HG02938 (cell line): ENCODE measurements at regions not wholly inside any gene's neighbourhood (a gene's known extent, or its start where the extent isn't known, plus 50 kb on each side); places are given as distances from the start of the nearest gene placed in this dataset.
"Not testable (repeated sequence)": the region's sequence is repeated elsewhere in the genome, so short reads cannot be mapped to it uniquely, and the experiment has no call there.

Experiments used
- ATAC-seq: cut with Tn5 transposase; IDR thresholded peaks from one replicate; pipeline ENCODE4 v1.9.1; 2021; ENCODE audit warnings: mild to moderate bottlenecking, moderate library complexity; ENCODE audit not compliant: unreplicated experiment

GRCh38 chr11:96588793-96589192 lies 199.0 kb downstream of the JRKL start:
- not testable (repeated sequence) for ATAC-seq

- no peak for ATAC-seq
These were observed 205.2 kb downstream of the JRKL start for GRCh38 chr11:96595011-96595410.

- ATAC-seq, result no peak
These were observed 218.2 kb downstream of the JRKL start for GRCh38 chr11:96607864-96608558.

DNA sequence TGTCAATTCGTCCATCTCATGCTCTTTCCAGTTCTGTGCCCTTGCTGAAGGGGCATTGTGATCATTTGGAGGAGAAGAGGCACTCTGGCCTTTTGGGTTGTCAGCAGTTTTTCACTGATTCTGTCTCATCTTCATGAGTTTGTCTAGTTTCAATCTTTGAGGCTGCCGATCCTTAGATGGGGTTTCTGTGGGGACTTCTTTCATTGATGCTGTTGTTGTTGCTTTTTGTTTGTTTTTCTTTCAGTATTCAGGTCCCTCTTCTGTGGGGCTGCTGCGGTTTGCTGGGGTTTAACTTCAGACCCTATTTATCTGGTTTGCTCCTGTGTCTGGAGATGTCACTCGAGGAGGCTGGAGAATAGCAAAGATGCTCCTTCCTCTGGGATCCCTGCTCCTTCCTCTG lies 224.3 kb downstream of the JRKL start:
- no peak for ATAC-seq

DNA sequence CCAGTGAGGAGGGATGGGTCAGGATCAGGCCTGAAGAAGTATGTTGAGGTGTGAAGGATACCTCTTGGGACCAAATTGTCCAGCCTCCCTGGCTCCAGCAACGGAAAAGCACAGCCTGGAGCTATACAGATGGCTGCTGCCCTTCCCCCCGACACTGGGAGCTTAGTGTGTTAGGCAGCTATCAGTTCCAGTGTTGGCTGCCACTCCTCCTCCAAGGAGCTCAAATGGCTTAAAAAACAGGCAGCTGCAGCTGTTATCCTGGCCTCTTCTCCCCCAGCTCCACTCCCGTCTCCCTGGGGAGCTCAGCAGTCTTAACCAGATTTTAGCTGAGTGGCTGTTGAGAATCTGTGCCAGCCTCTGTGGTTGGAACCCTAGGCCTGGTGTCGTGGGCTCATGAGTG lies 225.0 kb downstream of the JRKL start:
- no peak for ATAC-seq

- no peak for ATAC-seq
These were observed 230.7 kb downstream of the JRKL start for GRCh38 chr11:96620464-96621044.

- no peak for ATAC-seq
These were observed 231.3 kb downstream of the JRKL start for GRCh38 chr11:96621161-96621560.

DNA sequence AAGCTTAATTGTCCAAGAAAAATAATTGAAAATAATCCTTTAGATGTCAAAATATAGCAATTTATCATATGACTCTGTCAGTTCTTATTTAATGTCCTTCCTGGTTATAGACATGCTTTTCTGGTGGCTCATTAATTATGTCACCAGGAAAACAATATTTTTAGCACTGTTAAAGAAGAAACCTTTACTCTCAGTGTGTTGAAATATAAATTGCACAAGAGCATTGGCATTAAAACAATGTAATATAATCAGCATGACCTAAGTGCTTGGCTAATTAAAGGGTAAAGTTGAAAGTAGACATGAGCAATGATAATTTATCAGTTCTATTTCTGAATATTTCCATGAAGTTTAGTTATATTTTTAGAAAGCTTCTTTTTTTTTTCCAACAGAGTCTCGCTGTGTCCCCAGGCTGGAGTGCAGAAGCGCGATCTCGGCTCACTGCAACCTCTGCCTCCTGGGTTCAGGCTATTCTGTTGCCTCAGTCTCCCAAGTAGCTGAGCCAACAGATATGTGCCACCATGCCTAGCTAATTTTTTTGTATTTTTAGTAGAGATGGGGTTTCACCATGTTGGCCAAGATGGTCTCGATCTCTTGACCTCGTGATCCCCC lies 232.3 kb downstream of the JRKL start:
- no peak for ATAC-seq

DNA sequence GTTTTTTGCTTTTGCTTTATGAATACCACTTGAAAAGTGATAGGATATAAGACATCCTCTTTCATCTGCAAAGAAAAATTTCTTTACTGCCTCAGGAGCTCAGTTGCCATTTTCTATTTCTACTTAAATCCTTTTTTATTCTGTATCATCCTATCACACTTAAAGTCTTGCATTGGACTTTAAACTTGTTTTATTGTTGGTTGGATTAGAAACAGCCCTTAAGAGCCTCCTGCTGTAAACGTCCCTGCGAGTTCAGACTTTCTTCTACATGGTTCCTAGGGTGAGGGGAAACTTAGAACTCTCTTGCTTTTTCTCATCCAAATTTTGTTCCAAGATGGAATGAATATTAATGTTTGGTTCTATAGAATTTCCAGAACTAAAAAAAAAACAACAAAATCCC lies 234.3 kb downstream of the JRKL start:
- ATAC-seq, result no peak

GRCh38 chr11:96627376-96627775 lies 237.6 kb downstream of the JRKL start:
- ATAC-seq, result no peak

DNA sequence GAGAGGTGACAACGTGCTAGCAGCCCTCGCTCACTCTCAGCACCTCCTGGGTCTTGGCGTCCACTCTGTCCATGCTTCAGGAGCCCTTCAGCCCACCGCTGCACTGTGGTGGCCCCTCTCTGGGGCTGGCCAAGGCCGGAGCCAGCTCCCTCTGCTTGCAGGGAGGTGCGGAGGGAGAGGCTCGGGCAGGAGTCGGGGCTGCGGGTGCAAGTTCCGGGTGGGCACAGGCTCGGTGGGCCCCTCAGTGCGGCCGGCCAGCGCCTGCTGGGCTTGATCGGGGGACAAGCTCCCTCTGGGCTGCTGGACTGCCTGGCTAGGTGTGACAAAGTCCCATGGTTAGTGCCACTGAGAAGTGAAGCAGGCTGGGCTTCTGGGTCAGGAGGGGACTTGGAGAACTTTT lies 245.8 kb downstream of the JRKL start:
- no peak for ATAC-seq

- no peak for ATAC-seq
These were observed 251.4 kb downstream of the JRKL start for GRCh38 chr11:96641261-96641660.

DNA sequence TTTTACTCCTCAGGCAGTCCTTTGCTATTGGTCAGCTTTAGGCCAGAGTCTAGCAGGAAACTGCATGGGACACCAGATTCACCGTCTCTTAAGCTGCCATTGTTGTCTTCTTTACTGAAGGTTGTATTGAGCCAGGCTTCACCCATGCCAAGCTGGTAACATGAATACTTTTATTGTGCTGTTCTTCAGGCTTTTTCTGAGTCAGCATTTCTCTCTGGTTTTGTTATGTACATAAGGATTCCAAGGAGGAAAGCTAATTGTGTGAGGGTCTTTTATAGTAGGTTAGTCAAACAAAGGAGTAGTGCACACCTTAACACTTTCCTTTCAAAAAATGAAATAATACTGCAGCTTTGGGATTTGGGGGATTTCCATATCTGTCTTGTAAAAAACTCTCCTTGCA lies 252.8 kb downstream of the JRKL start:
- no peak for ATAC-seq

- no peak for ATAC-seq
These were observed 253.4 kb downstream of the JRKL start for GRCh38 chr11:96643173-96643572.

GRCh38 chr11:96647621-96648020 lies 257.8 kb downstream of the JRKL start:
- ATAC-seq, result no peak

DNA sequence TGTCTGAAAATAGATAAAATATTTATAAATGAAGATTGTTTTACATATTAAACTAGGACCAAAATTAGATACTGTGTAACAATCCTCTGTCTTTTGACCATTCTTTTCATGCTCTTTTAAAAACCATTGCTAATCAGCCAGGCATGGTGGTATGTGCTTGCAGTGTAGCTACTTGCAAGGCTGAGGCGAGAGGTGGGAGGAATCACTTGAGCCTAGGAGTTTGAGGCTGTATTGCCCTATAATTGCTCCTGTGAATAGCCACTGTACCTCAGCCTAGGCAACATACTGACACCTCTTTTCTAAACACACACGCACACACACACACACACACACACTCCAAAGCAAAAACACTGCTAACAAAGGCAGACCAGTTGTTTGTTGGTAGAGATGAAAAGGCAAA lies 259.2 kb downstream of the JRKL start:
- ATAC-seq, result no peak

DNA sequence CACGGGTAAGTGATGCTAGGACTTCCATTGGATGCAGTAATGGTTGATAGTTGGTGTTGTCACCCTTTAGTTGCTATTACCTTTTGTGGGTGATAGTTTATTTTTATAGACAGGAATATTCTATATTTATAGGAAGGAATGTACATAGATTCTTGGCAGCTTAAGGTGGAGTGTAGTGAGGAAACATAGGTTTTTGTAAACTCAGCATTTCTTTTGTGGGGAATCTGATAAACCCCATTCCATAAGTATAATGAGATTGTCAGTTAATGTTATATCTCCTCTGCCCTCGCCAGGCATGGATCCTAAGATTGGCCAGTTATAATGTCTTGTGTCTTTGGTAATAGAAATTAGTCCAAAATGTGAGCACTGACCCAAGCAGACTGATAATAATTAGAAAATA lies 262.7 kb downstream of the JRKL start:
- ATAC-seq, result no peak

- no peak for ATAC-seq
These were observed 265.7 kb downstream of the JRKL start for GRCh38 chr11:96655474-96655873.

DNA sequence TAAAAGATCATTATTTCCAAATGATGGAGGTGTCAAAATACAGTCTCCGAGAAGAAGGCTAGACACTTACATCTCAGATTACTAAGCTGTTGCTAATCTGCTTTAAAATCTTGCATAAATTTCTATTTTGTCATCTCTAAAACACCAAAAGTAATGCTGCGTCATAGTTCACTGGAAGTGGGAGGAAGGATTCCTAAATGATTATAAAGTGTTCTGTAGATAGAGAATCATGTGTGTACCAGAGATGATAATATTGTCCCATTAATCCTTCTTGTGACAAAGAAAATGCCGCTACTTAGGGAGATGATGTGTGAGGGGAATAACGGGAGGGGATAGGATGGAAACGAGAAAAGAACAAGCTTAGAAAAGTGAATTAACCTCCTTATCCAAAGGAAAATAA lies 268.6 kb downstream of the JRKL start:
- ATAC-seq, result no peak

DNA sequence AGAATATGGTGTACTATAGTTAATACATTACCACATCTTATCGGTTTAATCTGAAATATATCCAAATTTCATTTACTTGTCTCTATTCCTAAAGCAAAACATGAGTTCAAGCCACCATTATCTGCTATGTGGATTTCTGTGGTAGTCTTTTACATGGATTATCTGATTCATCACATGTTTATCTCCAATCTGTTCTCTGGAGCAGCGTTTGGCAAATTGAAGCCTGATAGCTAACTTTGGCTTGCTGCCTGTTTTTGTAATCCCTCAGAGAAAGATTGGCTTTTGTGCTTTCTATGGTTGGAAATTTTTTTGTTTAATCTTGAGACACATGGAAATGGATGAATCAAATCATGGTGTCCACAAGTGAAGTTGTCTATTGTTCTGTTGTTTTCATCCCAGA lies 274.3 kb downstream of the JRKL start:
- ATAC-seq, result no peak

DNA sequence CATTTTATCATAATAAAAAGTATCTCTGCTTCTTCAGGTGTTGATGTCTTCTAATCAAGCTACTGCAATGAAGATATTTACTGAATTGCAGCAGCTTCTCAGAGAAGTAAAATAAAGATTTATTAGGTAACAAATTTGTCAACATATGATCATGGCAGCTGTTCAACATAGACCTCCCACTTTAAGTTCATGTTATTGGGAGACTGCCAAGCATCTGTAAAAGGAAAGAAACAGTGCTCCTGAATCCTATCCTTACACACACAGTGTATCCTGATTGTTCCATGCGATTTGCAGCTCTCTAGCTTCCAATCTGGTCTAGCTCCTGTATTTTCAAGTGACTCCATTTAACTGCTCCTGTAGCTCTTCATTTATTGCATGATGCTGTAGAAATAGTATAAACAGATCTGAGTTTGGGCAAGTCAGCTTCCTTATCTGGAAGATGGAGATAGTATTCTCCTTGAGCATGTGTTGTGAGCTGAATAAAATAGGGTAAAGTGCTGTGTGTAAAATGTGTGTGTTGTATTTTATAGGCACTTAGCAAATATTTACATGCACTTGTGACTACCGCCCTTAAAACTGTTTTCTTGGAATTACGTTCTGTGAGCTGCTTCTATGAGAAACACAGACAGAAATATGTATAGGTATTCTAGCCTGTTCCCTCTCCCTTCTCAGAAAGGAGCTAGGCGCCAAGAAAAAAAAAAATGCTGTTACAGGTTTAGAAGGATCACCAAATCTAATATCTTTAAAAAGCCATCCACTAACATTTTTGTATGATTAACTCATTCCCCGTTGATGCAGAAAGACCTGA lies 290.6 kb downstream of the JRKL start:
- no peak for ATAC-seq
